GM21515 (cell line): ENCODE measurements at regions not wholly inside any gene's neighbourhood (a gene's known extent, or its start where the extent isn't known, plus 50 kb on each side); places are given as distances from the start of the nearest gene placed in this dataset.

Experiments used
- ATAC-seq: cut with Tn5 transposase; IDR thresholded peaks from one replicate; pipeline ENCODE4 v1.9.1; 2021; ENCODE audit not compliant: unreplicated experiment

GRCh38 chr11:115891581-115891980 is 387.4 kb upstream of the CADM1 start:
- ATAC-seq = no peak

- ATAC-seq = no peak
Observed at GRCh38 chr11:115890500-115890899, 386.3 kb upstream of the CADM1 start.

GRCh38 chr11:115889712-115890111 is 385.5 kb upstream of the CADM1 start:
- ATAC-seq = no peak

- ATAC-seq = no peak
Observed at GRCh38 chr11:115887727-115888126, 383.5 kb upstream of the CADM1 start.

- no peak for ATAC-seq
Observed at GRCh38 chr11:115887316-115887715, 383.1 kb upstream of the CADM1 start.

- no peak for ATAC-seq
Observed at GRCh38 chr11:115886422-115886733, 382.2 kb upstream of the CADM1 start.

- ATAC-seq = no peak
Observed at GRCh38 chr11:115885535-115886421, 381.6 kb upstream of the CADM1 start.

GRCh38 chr11:115884800-115885534 is 380.8 kb upstream of the CADM1 start:
- no peak for ATAC-seq

GRCh38 chr11:115874843-115875242 is 370.6 kb upstream of the CADM1 start:
- ATAC-seq = peak; percentile 73

GRCh38 chr11:115873813-115874212 is 369.6 kb upstream of the CADM1 start:
- no peak for ATAC-seq

- ATAC-seq = no peak
Observed at GRCh38 chr11:115872416-115872815, 368.2 kb upstream of the CADM1 start.

- no peak for ATAC-seq
Observed at GRCh38 chr11:115871161-115871760, 367.0 kb upstream of the CADM1 start.

- ATAC-seq = peak; percentile 64
Observed at GRCh38 chr11:115869780-115870431, 365.7 kb upstream of the CADM1 start.

GRCh38 chr11:115869131-115869530 is 364.9 kb upstream of the CADM1 start:
- no peak for ATAC-seq

GRCh38 chr11:115860246-115860645 is 356.0 kb upstream of the CADM1 start:
- ATAC-seq = no peak

GRCh38 chr11:115848611-115849010 is 344.4 kb upstream of the CADM1 start:
- ATAC-seq = no peak

GRCh38 chr11:115848080-115848479 is 343.9 kb upstream of the CADM1 start:
- no peak for ATAC-seq

- no peak for ATAC-seq
Observed at GRCh38 chr11:115845872-115846271, 341.7 kb upstream of the CADM1 start.

- no peak for ATAC-seq
Observed at GRCh38 chr11:115843685-115844084, 339.5 kb upstream of the CADM1 start.

GRCh38 chr11:115843111-115843510 is 338.9 kb upstream of the CADM1 start:
- no peak for ATAC-seq

- ATAC-seq = no peak
Observed at GRCh38 chr11:115820026-115820425, 315.8 kb upstream of the CADM1 start.
